ENCODE measurements at regions not wholly inside any gene's neighbourhood (a gene's known extent, or its start where the extent isn't known, plus 50 kb on each side); places are given as distances from the start of the nearest gene placed in this dataset.

GRCh38 chr5:109584986-109585599 is 104.6 kb upstream of the MAN2A1 start:
- TF ChIP-seq CTCF (IDR thresholded peaks at IDR 0.05): no peak
- TF ChIP-seq POLR2AphosphoS5 (IDR thresholded peaks at IDR 0.05): no peak
- TF ChIP-seq POLR2A (IDR thresholded peaks at IDR 0.05): no peak

Measured in sigmoid colon (tissue), 4 donors.